ENCODE measurements at regions not wholly inside any gene's neighbourhood (a gene's known extent, or its start where the extent isn't known, plus 50 kb on each side); places are given as distances from the start of the nearest gene placed in this dataset.

DNA sequence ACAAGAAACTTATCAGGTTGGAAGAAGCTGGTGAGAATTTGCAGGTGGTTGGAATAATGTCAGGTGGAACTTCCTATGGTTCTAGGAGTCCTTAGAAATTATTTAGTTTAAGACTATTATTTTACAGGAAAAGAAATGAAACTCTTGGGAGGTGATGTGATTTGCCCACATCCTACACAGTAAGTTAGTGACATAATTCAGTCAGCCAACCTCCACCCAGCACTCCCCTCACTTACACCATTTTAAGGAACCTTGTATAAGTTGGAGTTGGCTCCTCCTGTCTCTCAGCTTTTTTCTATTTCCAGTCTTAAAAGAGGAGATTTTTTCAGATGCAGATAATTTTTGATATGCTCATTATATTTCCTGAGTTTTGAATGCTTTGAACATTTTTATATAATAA lies 86.4 kb downstream of the SKA1 start:
- Mint-ChIP-seq H3K4me1 (no peaks in the 10 kb centered on the region), H3K27me3 (no peaks in the 10 kb centered on the region), H3K4me3 (no peak overlapping the region), H3K27ac (no peak overlapping the region), H3K36me3 (no peaks in the 10 kb centered on the region), H3K9me3 (ENCODE audit: low read depth) (no peaks in the 10 kb centered on the region)
- CTCF ChIA-PET: no interaction called here
- DNase-seq (no peak), ATAC-seq (no peak)

DNA sequence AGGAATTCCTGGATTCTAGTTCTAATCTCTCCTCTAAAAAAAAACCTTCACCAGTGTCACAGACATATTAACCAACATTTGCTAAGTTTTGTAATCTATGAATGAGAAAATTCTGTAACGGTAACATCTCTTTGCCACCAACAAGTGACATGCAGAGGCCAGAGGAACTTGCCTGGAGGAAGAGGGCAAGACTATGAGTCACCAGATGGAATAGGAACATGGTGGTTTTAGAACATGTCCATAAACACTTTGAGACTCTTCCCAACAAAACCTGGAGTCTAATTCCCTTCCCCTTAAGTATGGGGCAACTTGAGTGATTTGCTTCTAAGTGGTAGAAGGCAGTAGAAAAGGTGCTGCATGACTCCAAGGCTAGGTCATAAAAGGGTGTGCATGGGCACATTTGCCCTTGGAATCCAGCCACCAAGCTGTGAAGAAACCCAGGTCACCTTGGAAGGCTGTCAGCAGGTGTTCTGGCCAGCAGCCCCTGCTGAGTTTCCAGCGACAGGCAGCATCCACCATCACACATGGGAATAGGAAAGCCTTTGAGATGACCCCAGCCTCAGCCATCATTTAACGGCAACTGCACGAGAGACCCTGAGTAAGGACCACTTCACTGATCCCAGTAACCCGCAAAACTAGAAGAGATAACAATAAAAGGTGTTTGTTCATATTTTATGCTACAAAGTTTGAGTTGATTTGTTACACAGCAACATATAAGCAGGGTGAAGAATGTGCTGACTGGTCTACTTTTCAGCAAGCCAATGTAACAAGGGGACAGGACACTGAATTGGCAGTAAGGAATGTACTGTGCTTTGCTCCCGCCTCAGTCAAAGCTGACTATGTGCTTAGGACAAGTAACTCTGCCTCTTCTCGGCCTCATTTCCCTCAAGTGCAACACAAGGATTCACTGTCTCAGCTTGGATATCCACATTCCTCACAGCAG lies 90.6 kb downstream of the SKA1 start:
- no peaks in the 10 kb centered on the region for H3K27me3 Mint-ChIP-seq
- no peak overlapping the region for H3K4me3 Mint-ChIP-seq
- H3K36me3 Mint-ChIP-seq: no peaks in the 10 kb centered on the region
- DNase-seq: no peak
- no peaks in the 10 kb centered on the region for H3K4me1 Mint-ChIP-seq
- H3K9me3 Mint-ChIP-seq (ENCODE audit: low read depth): no peaks in the 10 kb centered on the region
- no peak overlapping the region for H3K27ac Mint-ChIP-seq
- CTCF ChIA-PET: no interaction called here
- no peak for ATAC-seq

DNA sequence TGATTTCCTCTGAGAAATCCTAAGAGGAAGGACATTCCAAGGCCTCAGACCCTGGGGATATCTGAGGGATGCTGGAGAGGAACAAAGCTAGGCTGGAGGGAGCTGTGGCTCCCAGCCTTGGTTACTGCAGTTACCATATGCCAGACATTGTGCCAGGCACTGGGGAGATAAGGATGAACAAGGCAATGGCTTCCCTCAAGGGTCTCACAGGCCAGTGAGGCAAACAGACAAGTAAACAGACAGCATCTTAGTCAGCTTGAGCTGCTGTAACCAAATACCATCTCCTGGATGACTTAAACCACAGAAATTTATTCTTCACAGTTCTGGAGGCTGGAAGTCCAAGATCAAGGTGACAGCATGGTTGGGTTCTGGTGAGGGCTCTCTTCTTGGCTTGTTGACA lies 91.8 kb downstream of the SKA1 start:
- CTCF ChIA-PET: no interaction called here
- DNase-seq: no peak
- H3K4me3 Mint-ChIP-seq: no peak overlapping the region
- peaks cover 3% of the 10 kb centered on the region for H3K27me3 Mint-ChIP-seq
- H3K27ac Mint-ChIP-seq: no peak overlapping the region
- H3K4me1 Mint-ChIP-seq: no peaks in the 10 kb centered on the region
- ATAC-seq: no peak
- H3K9me3 Mint-ChIP-seq (ENCODE audit: low read depth): no peaks in the 10 kb centered on the region
- H3K36me3 Mint-ChIP-seq: no peaks in the 10 kb centered on the region

DNA sequence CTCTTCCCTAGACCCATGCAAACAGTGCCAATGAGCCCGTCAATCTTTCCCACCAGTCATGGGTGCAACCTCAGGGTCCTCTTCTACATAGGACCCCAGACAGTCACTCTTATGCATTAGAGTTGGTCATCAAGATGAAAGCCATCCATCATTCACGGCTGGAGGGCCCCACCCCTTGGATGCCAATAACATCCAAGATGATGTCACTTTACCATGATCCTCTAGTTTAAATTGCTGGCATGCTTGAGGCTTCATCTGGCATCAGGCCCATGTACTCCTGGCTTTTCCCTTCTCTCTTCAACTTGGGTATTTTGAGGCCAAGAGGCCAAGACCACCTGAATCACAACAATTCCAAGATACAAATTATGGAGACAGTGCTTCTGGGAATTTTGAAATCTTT lies 91.1 kb upstream of the MAPK4 start:
- Mint-ChIP-seq H3K4me1 (no peaks in the 10 kb centered on the region), H3K27me3 (peaks cover 9% of the 10 kb centered on the region), H3K4me3 (no peak overlapping the region), H3K27ac (no peak overlapping the region), H3K36me3 (no peaks in the 10 kb centered on the region), H3K9me3 (ENCODE audit: low read depth) (no peaks in the 10 kb centered on the region)
- ATAC-seq (no peak), DNase-seq (no peak)
- CTCF ChIA-PET: no interaction called here

DNA sequence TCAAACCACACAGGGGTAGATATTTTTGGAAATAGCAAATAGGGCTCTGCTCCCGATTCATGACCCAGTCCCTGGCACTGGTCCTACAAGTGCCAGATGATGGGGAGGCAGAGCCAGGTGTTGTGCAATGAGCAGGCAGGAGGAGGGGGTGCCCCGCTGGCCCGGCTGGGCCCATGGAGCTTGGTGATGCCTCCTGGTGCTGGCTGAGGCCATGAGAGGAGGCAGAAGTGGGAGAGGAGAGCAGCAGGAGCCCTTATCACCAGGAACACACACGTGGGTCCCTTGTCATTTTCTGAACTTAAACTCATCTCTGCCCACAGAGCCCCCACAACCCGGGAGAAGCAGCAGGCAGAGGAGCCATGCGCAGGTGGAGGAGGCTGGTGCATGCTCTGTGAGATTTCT lies 90.5 kb upstream of the MAPK4 start:
- no peaks in the 10 kb centered on the region for H3K36me3 Mint-ChIP-seq
- no peak for DNase-seq
- H3K4me1 Mint-ChIP-seq: no peaks in the 10 kb centered on the region
- H3K27me3 Mint-ChIP-seq: peaks cover 9% of the 10 kb centered on the region
- H3K27ac Mint-ChIP-seq: no peak overlapping the region
- no peaks in the 10 kb centered on the region for H3K9me3 Mint-ChIP-seq (ENCODE audit: low read depth)
- H3K4me3 Mint-ChIP-seq: no peak overlapping the region
- CTCF ChIA-PET: no interaction called here
- ATAC-seq: no peak

DNA sequence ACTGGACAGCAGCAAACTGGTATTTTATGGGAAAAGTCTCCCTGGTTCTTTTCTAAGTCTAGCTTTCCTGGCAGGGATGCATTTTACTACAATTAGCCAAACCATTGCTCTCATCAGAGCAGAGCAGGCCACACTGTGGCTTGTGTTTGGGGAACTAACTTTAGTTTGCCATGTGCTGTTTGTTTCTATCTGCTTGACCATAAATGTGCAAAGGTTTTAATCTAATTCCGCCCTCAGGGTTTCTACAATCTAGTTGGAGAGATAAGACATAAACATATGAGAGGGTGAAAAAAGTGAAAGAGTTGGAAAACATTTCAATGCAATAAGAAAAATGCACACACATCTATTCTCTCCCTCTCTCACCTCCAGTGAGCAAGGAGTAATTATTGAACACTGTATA lies 86.9 kb upstream of the MAPK4 start:
- H3K36me3 Mint-ChIP-seq: no peaks in the 10 kb centered on the region
- H3K9me3 Mint-ChIP-seq (ENCODE audit: low read depth): no peaks in the 10 kb centered on the region
- H3K27ac Mint-ChIP-seq: no peak overlapping the region
- CTCF ChIA-PET: no interaction called here
- ATAC-seq (no peak), DNase-seq (no peak)
- no peak overlapping the region for H3K4me3 Mint-ChIP-seq
- peaks cover 12% of the 10 kb centered on the region for H3K27me3 Mint-ChIP-seq
- H3K4me1 Mint-ChIP-seq: no peaks in the 10 kb centered on the region

DNA sequence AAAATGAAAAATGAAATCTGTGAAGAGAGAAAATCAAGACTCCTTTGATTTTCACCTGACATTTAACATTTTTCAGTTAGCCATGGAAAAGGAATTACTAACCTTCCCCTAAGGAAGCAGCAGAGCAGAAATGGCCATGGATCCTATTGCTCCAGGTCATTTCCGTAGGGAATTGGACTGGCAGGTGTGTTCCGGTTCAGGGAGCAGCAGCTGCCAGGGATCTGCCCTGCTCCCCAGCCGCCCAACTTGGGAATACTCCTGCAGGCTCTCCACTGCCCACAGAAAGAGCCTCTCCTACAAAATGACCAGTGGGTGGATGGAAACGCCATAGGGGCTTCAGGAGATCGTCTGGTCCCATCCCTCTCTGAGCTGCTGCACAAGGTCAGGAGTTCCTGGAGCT lies 86.0 kb upstream of the MAPK4 start:
- CTCF ChIA-PET: interaction anchor here (0.6 kb wide), 1 partner anchor 1356 kb away, joined by 4 read pairs; no protein-coding TSS in a partner anchor

DNA sequence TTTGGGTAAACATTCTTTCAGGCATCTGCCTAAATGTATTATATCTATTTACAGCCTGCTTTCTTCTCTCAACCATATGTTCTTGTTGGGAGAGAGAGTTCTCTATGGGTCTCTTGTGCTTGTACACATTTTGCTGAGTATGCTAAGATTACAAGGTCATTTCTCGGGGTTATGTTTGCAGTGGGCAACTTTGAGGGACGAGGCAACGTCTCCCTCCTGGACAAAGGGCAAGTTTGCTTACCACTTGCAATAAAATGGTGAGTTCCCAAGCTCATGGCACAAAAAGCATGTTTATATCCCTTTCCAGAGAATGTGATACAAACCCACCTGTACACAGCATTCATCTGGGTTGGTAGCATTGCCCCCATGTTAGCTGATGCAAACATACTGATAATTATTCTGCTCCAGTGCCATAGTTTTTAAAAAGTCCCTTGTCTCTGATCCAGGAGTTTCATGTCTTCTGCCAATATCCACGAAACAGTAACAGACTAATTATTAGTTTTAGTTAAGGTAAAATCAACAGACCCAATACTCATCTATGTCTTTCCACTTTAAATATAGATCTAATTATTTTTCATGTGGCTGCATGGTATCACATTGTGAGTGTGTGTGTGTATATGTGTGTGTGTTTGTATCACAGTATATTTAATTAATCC lies 84.2 kb upstream of the MAPK4 start:
- no peaks in the 10 kb centered on the region for H3K36me3 Mint-ChIP-seq
- ATAC-seq (no peak), DNase-seq (no peak)
- no peaks in the 10 kb centered on the region for H3K9me3 Mint-ChIP-seq (ENCODE audit: low read depth)
- CTCF ChIA-PET: no interaction called here
- peaks cover 15% of the 10 kb centered on the region for H3K27me3 Mint-ChIP-seq
- no peak overlapping the region for H3K4me3 Mint-ChIP-seq
- no peak overlapping the region for H3K27ac Mint-ChIP-seq
- no peaks in the 10 kb centered on the region for H3K4me1 Mint-ChIP-seq

More for the DNA sequence above, 86.0 kb upstream of the MAPK4 start:
- Mint-ChIP-seq H3K9me3 (ENCODE audit: low read depth) (no peaks in the 10 kb centered on the region), H3K36me3 (no peaks in the 10 kb centered on the region), H3K4me1 (no peaks in the 10 kb centered on the region), H3K27ac (no peak overlapping the region), H3K27me3 (peaks cover 12% of the 10 kb centered on the region), H3K4me3 (no peak overlapping the region)
- no peak for ATAC-seq
- DNase-seq: no peak

DNA sequence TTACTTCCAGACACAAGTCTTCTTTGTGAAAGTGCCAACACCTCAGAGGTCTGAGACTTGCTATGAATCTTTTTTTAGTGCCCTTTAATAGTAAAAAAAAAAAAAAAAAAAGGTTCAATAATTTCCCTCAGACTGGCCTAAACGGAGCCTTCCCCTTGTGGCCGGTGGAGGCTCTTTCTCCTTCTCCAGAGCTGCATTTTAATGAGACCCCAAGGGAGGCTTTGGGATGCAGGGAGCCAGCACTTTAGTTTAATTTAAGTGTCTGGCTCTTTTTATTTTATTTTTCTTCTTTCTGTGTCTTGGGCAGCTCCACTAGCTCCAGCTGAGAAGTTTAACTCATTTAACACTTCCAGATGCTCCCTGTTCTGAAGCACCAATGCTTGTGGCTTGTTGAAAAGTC lies 67.8 kb upstream of the MAPK4 start:
- H3K27ac Mint-ChIP-seq: no peak overlapping the region
- CTCF ChIA-PET: no interaction called here
- H3K4me1 Mint-ChIP-seq: no peaks in the 10 kb centered on the region
- no peak for ATAC-seq
- H3K9me3 Mint-ChIP-seq (ENCODE audit: low read depth): no peaks in the 10 kb centered on the region
- peaks cover 2% of the 10 kb centered on the region for H3K27me3 Mint-ChIP-seq
- no peak overlapping the region for H3K4me3 Mint-ChIP-seq
- no peak for DNase-seq
- no peaks in the 10 kb centered on the region for H3K36me3 Mint-ChIP-seq

DNA sequence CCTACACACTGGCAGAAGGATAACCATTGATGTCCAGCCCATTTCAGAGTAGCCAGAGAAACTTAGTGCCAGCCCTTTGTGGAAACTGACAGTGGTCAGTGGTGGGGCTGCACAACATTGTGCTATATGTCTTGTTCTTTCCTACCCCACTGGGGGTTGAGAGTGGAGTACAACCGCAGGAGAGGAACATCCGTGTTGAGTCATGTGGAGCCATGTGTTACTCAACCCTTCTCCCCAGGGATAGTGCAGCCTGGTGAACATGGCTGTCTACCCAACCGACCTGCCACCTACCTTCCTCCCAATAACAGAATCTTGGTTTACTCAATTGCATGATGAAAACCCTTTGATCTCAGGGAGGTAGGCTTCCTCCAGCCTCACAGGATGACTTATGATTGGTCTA lies 65.3 kb upstream of the MAPK4 start:
- Mint-ChIP-seq H3K36me3 (no peaks in the 10 kb centered on the region), H3K27ac (no peak overlapping the region), H3K27me3 (no peaks in the 10 kb centered on the region), H3K9me3 (ENCODE audit: low read depth) (no peaks in the 10 kb centered on the region), H3K4me1 (no peaks in the 10 kb centered on the region), H3K4me3 (no peak overlapping the region)
- ATAC-seq (no peak), DNase-seq (no peak)
- CTCF ChIA-PET: no interaction called here

DNA sequence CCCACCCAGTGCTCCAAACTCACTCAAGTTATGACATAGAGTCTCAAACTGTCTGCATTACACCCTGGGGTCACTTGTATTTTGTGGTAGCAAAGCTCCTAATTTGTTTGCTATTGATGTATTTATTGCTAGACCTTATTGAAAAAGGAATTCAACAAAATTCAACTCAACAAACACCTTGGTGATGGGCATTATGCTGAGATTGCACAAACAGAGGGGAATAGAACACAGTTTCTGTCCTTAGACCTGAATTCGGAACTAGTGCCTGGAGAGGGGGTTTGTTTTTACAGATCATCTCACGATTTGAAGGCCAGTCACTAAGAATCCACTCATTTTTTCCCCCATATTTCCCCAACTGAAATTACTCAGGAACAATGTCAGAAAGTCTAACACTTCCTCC lies 53.5 kb upstream of the MAPK4 start:
- CTCF ChIA-PET: no interaction called here
- DNase-seq (no peak), ATAC-seq (no peak)
- no peaks in the 10 kb centered on the region for H3K4me1 Mint-ChIP-seq
- peaks cover 8% of the 10 kb centered on the region for H3K27me3 Mint-ChIP-seq
- H3K4me3 Mint-ChIP-seq: no peak overlapping the region
- H3K9me3 Mint-ChIP-seq (ENCODE audit: low read depth): no peaks in the 10 kb centered on the region
- H3K27ac Mint-ChIP-seq: no peak overlapping the region
- no peaks in the 10 kb centered on the region for H3K36me3 Mint-ChIP-seq

DNA sequence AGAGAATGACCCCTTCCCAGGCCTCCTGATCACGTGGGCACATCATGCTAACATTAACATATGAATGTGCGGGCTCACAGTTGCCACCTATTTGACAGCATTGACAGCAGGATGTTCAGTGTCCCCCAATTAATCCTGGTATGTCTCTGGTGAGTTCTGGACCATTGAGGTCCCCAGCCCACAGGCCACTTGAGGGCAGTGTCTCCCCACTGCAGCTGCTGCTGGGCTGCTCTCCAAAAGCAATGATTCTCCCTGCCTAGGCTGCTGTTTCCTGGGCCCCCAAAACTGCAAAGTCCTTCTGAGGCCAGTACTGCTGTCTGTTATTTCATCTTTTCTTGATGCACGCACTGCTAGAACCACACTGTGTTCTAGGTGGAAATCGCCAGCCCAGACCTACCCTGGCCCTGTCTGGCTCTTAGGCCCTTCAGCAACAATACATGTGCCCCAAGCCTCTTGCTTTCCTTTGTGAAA lies 52.7 kb upstream of the MAPK4 start:
- no peak for DNase-seq
- H3K36me3 Mint-ChIP-seq: no peaks in the 10 kb centered on the region
- no peak for ATAC-seq
- H3K4me3 Mint-ChIP-seq: no peak overlapping the region
- CTCF ChIA-PET: no interaction called here
- H3K9me3 Mint-ChIP-seq (ENCODE audit: low read depth): no peaks in the 10 kb centered on the region
- no peak overlapping the region for H3K27ac Mint-ChIP-seq
- peaks cover 8% of the 10 kb centered on the region for H3K27me3 Mint-ChIP-seq
- H3K4me1 Mint-ChIP-seq: no peaks in the 10 kb centered on the region

DNA sequence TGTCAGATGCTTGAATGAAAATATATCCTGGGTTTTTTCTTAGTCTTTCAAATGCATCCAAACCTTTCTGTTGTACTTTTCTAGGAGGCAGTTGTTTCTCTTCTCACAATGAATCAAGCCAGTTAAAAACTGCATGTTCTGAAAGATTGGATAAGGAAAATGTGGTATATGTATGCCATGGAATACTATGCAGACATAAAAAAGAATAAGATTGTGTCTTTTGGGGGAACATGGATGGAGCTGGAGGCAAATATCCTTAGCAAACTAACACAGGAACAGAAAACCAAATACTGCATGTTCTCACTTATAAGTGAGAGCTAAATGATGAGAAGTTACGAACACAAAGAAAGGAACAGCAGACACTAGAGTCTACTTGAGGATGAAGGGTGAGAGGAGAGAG lies 51.7 kb upstream of the MAPK4 start:
- H3K36me3 Mint-ChIP-seq: no peaks in the 10 kb centered on the region
- DNase-seq: no peak
- H3K4me3 Mint-ChIP-seq: no peak overlapping the region
- ATAC-seq: no peak
- H3K27me3 Mint-ChIP-seq: peaks cover 8% of the 10 kb centered on the region
- no peaks in the 10 kb centered on the region for H3K9me3 Mint-ChIP-seq (ENCODE audit: low read depth)
- no peaks in the 10 kb centered on the region for H3K4me1 Mint-ChIP-seq
- CTCF ChIA-PET: no interaction called here
- no peak overlapping the region for H3K27ac Mint-ChIP-seq

DNA sequence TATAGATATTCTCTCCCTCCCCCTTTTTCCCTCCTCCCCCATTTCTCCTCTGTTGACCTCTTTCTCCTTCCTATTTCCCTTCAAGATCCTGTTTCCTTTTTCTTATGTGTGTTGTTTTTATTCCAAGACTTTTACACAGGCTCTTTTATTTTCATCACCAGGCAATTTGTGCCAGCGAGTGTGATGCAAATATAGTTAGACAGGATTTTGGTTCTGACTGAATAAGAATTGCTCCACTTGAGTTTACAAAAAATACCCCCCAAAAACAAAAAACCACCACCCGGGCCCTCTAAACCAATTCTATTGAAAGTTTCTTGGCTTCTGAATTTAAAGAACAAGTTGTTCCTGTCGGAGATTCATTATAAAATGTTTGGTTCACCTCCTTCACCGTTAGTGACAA lies 50.9 kb upstream of the MAPK4 start:
- no peaks in the 10 kb centered on the region for H3K36me3 Mint-ChIP-seq
- no peaks in the 10 kb centered on the region for H3K9me3 Mint-ChIP-seq (ENCODE audit: low read depth)
- CTCF ChIA-PET: no interaction called here
- ATAC-seq (no peak), DNase-seq (no peak)
- H3K27ac Mint-ChIP-seq: no peak overlapping the region
- no peak overlapping the region for H3K4me3 Mint-ChIP-seq
- H3K27me3 Mint-ChIP-seq: peaks cover 7% of the 10 kb centered on the region
- no peaks in the 10 kb centered on the region for H3K4me1 Mint-ChIP-seq

Data from activated CD8-positive, alpha-beta memory T cell treated with anti-CD3 and anti-CD28 coated beads, Interleukin-2, amount 10 ng/mL, durations not matched to agents 7 days and 5 days (primary cell).